HL-60 (cell line): ENCODE measurements at regions not wholly inside any gene's neighbourhood (a gene's known extent, or its start where the extent isn't known, plus 50 kb on each side); places are given as distances from the start of the nearest gene placed in this dataset.

Experiments
- DNase-seq, 2 experiments: peaks; one replicate each; pipeline ENCODE4 v3.0.0-alpha.2; 2010 to 2020; ENCODE audit warnings: low read depth in 1 of 2, low spot score in 1 of 2
- H3K27ac ChIP-seq: fragments of 250-450 bp; sonication (Bioruptor Pico); replicated peaks from 2 replicates; pipeline ENCODE4 v1.5.1; 2020; ENCODE audit warnings: mild to moderate bottlenecking, moderate library complexity
- H3K27me3 ChIP-seq: fragments of 250-450 bp; sonication (Bioruptor Pico); 2 replicates; pipeline ENCODE4 v1.5.1; 2021; ENCODE audit warnings: mild to moderate bottlenecking, moderate library complexity; ENCODE audit not compliant: insufficient read depth, poor library complexity, severe bottlenecking
- H3K4me3 ChIP-seq: replicated peaks from 2 replicates; pipeline ENCODE4 v1.5.1; 2011; ENCODE audit warnings: mild to moderate bottlenecking, control low read depth, low read length; ENCODE audit not compliant: insufficient read depth
- CTCF ChIP-seq: IDR thresholded peaks from one replicate; pipeline ENCODE4 v1.5.1; 2011; ENCODE audit warnings: low read length, control low read depth, inconsistent platforms; ENCODE audit not compliant: insufficient read depth
- GABPA ChIP-seq: IDR thresholded peaks from 2 replicates; pipeline ENCODE4 v1.6.1; 2012; ENCODE audit warnings: low read depth
- POLR2AphosphoS5 ChIP-seq: IDR thresholded peaks from 2 replicates; pipeline ENCODE4 v1.6.1; 2012; ENCODE audit warnings: low read depth
- REST ChIP-seq: IDR thresholded peaks from 2 replicates; pipeline ENCODE4 v1.6.1; 2012; ENCODE audit warnings: low read depth; ENCODE audit not compliant: insufficient replicate concordance
- SPI1 ChIP-seq: IDR thresholded peaks from 2 replicates; pipeline ENCODE4 v1.6.1; 2012; ENCODE audit warnings: low read depth, mild to moderate bottlenecking, borderline replicate concordance

GRCh38 chr7:130985361-130985760, 251.4 kb upstream of the KLF14 start:
- no peak overlapping the region for H3K27ac ChIP-seq
- no peak for TF ChIP-seq POLR2AphosphoS5
- no peak for DNase-seq
- H3K27me3 ChIP-seq = no peaks in the 10 kb centered on the region
- no peak overlapping the region for H3K4me3 ChIP-seq

- Histone ChIP-seq H3K27ac (no peak overlapping the region), H3K4me3 (no peak overlapping the region), H3K27me3 (no peaks in the 10 kb centered on the region)
- TF ChIP-seq GABPA (no peak), REST (no peak), SPI1 (no peak), POLR2AphosphoS5 (no peak), CTCF (no peak)
- DNase-seq = no peak
Measured at GRCh38 chr7:130986261-130986690, 252.3 kb upstream of the KLF14 start.

GRCh38 chr7:130987092-130987491, 253.1 kb upstream of the KLF14 start:
- no peak overlapping the region for H3K4me3 ChIP-seq
- TF ChIP-seq SPI1 (no peak), CTCF (no peak), GABPA (no peak), REST (no peak), POLR2AphosphoS5 (no peak)
- no peak overlapping the region for H3K27ac ChIP-seq

GRCh38 chr7:130988443-130988842, 254.4 kb upstream of the KLF14 start:
- TF ChIP-seq GABPA (no peak), REST (no peak), POLR2AphosphoS5 (no peak), SPI1 (no peak), CTCF (no peak)
- DNase-seq = no peak
- Histone ChIP-seq H3K27ac (no peak overlapping the region), H3K4me3 (no peak overlapping the region), H3K27me3 (no peaks in the 10 kb centered on the region)

More at GRCh38 chr7:130987092-130987491, 253.1 kb upstream of the KLF14 start:
- no peaks in the 10 kb centered on the region for H3K27me3 ChIP-seq
- no peak for DNase-seq
